MM.1S (cell line): ENCODE measurements at regions not wholly inside any gene's neighbourhood (a gene's known extent, or its start where the extent isn't known, plus 50 kb on each side); places are given as distances from the start of the nearest gene placed in this dataset.
A peak's percentile ranks its signal among the peaks of the same experiment; 100 is the strongest.

Experiments used
- CTCF ChIP-seq: fragments of 300-600 bp; sonication (generic); IDR thresholded peaks from 2 replicates; pipeline ENCODE4 v1.5.1; 2016; ENCODE audit warnings: antibody characterized with exemption, low read length, mixed read lengths
- EZH2 ChIP-seq: fragments of 300-600 bp; sonication (generic); optimal IDR thresholded peaks from 2 replicates; pipeline ENCODE3; 2017; ENCODE audit warnings: low read depth, mild to moderate bottlenecking, antibody characterized with exemption, low read length, mixed read lengths
- EZH2phosphoT487 ChIP-seq: fragments of 300-600 bp; sonication (generic); IDR thresholded peaks from 2 replicates; pipeline ENCODE4 v1.6.1; 2018; ENCODE audit warnings: antibody characterized with exemption, low read length

- TF ChIP-seq CTCF (peak; percentile 89), EZH2 (no peak), EZH2phosphoT487 (no peak)
These were observed 140.3 kb downstream of the RPIA start for GRCh38 chr2:88831792-88832248.
